Prostate gland (tissue), 2 donors: ENCODE measurements at regions not wholly inside any gene's neighbourhood (a gene's known extent, or its start where the extent isn't known, plus 50 kb on each side); places are given as distances from the start of the nearest gene placed in this dataset.

Experiments
- CTCF ChIP-seq, 4 experiments: fragments of 200-600 bp in 2 of 4; fragments of 450-650 bp in 2 of 4; sonication (generic) in 2 of 4; IDR thresholded peaks; 1 replicate in 3 of 4; 2 replicates in 1 of 4; pipeline ENCODE4 v1.5.1; 2016 to 2019; ENCODE audit warnings: antibody characterized with exemption in 4 of 4, mild to moderate bottlenecking in 2 of 4, moderate library complexity in 2 of 4
- POLR2A ChIP-seq: fragments of 450-650 bp; IDR thresholded peaks from one replicate; pipeline ENCODE4 v1.6.1; 2016; ENCODE audit warnings: antibody characterized with exemption, mild to moderate bottlenecking

GRCh38 chr2:436205-436604 is 148.3 kb upstream of the ALKAL2 start:
- TF ChIP-seq CTCF (IDR thresholded peaks at IDR 0.05) (no peak), POLR2A (no peak)
